GM11168 (cell line): ENCODE measurements at regions not wholly inside any gene's neighbourhood (a gene's known extent, or its start where the extent isn't known, plus 50 kb on each side); places are given as distances from the start of the nearest gene placed in this dataset.

Source experiments
- in situ Hi-C: fragments of 300-500 bp; cut with MboI; formaldehyde crosslinking; loops from one replicate; pipeline ENCODE4 v1.12.0; 2022; ENCODE audit warnings: low sequenced_read_pairs; ENCODE audit not compliant: unreplicated experiment

DNA sequence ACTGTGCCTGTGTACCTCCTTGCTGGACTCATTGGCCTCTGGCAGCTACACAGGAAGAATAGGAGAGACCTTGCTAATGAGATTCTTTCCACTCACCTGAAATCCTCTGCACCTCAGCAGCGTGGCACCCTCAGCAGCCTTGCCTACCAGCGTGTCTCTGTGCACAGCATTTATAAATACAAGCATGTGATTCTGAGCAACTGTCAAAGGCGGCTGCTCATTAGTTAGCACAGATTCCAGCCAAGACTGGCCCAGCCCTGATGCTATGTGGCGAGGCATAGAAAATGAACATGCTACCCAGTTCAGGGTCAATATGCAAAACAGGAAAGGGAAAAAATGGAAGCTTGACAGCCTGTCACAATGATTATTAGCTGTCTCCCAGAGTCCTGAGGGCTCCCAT, 298.0 kb downstream of the C4orf33 start:
- in situ Hi-C loops, result no loop called here

DNA sequence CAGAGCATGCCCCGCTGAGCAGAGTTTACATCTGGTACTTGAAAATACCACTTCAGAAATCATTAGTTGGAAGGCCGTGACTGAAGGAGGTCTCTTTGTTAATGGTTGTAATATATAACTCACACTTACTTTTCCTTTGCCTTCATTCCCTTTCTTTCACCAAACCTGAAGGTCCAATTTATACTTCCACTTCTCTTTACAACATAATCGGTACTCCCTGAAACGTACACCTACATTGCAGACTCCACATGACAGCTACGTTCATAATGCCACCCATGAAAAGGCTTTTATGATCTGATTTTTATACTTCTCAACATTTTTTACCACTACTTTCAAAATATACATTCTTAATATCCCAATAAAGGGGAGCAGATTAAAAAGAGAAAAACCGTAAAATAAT, 298.7 kb downstream of the C4orf33 start:
- in situ Hi-C loops, result no loop called here

GRCh38 chr4:129403848-129404247, 307.9 kb downstream of the C4orf33 start:
- in situ Hi-C loops, result no loop called here

DNA sequence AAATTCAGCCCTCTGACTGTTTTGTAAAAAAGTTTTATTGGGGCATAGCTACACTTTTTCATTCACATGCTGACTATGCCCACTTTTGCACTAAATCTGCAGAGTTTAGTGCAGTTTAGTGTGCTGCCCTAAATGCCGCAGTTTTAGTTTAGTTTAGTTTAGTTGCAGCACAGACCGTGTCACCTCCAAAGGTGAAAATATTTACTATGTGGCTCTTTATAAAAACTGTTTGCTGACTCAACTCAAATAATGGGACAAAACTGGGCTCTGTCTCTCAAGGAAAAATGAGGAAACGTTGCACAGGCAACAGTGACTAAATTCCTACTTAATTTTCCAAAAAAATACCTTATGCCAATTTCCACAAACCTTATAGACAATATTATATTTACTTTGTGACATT, 314.2 kb downstream of the C4orf33 start:
- in situ Hi-C loops, result no loop called here

DNA sequence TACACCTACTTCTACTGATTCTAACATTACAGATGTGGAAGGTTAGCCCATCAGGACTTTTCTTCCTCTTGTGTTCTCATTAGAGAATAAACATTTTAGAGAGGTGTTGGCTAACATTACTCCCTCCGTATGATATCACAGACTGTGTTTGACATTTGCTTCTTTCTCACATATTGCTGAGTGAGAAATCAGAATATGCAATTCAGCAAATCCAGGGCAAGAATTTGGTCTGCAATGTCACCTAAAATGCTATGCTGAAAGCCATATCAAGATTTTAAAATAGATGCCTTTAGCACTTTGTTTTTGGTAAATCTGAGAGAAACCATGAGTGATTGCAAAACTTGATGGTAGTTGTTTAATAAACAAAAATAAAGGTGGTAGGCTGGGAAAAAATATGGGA, 319.1 kb downstream of the C4orf33 start:
- in situ Hi-C loops, result no loop called here

DNA sequence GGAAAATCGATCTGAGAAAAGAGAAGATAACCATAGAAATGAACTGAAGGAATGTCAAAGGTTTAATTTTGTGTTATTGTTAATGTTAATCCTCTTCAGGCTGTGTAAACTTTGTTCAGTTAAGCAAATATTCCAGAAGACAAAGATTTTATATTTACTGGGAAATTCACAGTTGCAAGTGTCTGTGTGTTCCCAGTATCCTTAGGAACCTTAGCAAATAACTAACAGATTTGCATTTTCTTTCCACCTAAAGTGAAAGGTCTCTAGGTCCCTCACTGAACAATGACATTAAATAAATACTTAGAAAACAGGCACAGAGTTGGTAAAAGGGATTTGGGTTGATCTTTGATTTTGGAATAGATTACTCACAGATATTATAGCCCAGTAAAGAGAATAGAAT, 324.7 kb downstream of the C4orf33 start:
- in situ Hi-C loops, result no loop called here

- in situ Hi-C loops, result no loop called here
These were observed 326.3 kb downstream of the C4orf33 start for GRCh38 chr4:129422277-129422676.

DNA sequence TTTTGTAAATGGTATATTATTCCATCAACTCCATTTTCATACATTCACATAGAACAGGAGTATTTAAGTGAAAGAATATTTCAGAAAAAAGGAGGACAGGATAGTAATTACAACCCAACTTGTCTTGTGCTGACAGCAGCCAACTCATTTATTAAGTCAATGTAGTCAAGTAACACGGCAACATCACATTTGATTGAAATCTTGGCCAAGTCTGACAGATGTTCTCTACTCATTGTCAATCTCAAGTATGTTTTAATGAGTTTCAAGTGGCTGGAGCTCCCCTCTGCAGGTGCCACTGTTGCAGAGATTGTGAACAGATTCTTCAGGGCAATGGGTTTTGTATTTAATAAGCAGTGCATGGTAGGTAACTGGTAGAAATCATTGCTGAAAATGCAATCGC, 332.5 kb downstream of the C4orf33 start:
- in situ Hi-C loops, result no loop called here

DNA sequence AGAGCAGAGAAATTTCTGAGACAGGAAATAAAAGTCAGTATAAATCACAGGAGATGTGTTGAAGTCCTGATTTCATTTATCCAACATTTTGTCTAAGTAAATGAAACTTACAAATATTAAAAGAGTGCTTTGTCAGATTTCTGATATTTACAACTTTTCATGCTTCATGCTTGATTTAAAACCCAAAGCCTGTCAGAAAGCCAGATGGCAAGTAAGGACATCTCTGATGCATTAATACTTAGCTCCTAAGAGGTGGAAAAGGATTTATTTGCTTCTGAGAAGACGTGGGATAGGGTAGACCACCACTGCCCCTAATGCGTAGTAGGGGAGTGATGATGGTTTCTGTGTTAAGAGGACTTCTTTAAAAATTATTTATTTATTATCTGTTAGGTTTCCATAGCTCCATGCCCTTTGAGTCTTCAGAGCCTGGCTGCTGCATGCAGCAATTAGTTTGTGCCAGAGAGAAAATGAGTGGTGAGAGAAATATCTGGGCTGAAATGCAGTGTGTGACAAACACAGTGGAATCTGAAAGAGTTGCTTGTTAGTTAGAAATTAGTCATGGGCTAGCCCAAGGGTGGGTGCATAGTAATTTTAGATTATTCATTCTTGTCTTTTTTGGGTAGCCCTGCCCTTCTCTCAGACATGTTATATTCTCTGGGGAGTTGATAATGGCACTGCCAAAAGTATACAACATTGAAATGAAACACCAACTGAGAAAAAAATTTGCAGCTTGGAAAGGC, 333.8 kb downstream of the C4orf33 start:
- in situ Hi-C loops, result no loop called here

GRCh38 chr4:129437347-129437746, 341.4 kb downstream of the C4orf33 start:
- in situ Hi-C loops, result no loop called here

DNA sequence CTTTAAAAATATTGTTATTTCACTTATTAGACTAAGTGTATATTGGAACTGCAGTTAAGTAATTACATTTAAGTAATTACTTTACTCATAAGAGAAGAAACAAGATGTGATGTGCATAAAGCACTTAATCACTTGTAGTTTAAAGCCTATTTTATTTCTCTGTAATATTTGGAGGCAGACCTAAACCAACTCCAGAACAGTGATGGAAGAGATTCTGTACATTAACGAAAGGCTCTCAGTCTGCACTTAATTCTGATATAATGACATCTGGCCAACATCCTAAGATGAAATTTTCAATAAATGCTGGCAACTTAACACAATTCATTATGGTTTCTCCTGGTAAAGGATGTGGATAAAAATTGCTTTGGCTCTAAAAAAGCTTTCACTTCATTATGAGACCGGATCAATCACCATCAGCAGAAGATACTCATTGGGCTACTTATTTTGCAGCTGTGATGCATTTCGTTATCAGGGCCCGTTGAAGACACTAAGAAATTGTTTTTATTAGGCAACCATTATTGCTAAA, 342.6 kb downstream of the C4orf33 start:
- in situ Hi-C loops, result no loop called here

DNA sequence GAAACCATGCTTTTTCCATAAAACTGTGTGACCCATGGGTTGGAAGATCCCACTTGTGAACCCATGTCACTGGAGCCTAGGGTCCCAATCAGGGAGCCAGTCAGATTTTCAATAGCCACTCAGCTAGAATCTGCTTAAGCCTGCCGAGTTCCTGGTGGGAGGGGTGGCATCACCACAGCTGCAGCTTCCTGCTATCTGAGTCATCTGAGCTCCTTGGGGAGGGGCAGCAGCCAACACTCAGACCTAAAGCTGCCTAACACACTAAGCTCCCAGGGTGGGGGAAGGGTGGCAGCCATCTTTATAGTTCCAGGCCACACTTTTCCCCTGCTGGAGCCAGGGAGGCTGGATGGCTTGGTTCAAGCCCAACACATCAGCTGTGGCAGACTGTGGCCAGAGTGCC, 350.1 kb downstream of the C4orf33 start:
- in situ Hi-C loops, result no loop called here

DNA sequence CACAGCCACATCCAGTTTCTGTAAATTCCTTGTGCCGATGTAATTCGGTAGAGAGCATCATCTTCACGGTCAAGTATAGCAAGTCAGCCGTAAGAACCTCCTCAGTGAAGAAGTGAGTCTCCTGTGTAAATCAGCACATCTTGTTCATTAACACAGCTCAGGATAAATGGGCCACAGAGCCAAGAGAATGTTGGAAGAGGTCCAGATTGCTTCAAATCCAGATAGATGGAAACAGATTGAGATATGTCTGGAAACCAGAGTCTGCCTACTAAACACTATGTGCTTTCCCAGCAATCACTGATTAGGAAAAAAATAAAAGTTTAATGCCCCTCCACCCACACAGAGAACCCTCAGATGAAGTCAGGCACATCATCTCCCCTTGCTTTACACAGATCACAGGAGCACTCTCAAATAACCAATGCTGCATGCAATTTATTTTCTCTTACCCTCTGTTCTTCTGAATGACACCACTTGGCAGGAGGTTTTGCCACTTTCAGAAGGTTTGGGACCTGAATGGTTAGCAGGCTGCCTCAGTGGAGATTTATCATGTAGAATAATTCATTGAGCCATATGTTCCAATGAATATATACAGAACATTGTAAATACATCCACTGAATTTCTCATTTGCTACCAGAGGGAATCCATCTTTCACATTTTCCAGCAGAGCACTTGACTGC, 357.7 kb downstream of the C4orf33 start:
- in situ Hi-C loops, result no loop called here

DNA sequence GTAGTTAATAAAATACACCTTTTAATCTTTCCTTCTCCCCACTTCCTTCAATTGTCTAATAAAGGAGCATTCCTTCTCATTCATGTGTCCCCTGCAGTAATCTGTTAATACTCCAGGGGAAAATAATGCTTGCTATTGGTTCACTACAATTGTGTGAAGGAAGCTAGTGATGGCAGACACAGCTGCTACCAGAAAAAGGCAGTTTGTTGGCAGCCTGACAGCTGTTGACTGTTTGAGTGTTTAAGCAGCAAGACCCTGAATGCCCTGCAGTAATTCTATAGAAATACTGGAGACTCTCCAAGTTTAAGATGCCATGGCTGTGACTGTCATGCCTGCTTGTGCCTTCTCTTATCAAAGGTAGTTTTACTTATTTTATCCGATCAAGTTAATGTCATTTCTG, 359.5 kb downstream of the C4orf33 start:
- in situ Hi-C loops, result no loop called here

GRCh38 chr4:129468624-129469023, 372.7 kb downstream of the C4orf33 start:
- in situ Hi-C loops, result no loop called here

- in situ Hi-C loops, result no loop called here
These were observed 378.7 kb downstream of the C4orf33 start for GRCh38 chr4:129474698-129475097.

- in situ Hi-C loops, result no loop called here
These were observed 385.2 kb downstream of the C4orf33 start for GRCh38 chr4:129481107-129481506.

- in situ Hi-C loops, result no loop called here
These were observed 392.5 kb downstream of the C4orf33 start for GRCh38 chr4:129488427-129488826.

- in situ Hi-C loops, result no loop called here
These were observed 394.6 kb downstream of the C4orf33 start for GRCh38 chr4:129490516-129490915.

DNA sequence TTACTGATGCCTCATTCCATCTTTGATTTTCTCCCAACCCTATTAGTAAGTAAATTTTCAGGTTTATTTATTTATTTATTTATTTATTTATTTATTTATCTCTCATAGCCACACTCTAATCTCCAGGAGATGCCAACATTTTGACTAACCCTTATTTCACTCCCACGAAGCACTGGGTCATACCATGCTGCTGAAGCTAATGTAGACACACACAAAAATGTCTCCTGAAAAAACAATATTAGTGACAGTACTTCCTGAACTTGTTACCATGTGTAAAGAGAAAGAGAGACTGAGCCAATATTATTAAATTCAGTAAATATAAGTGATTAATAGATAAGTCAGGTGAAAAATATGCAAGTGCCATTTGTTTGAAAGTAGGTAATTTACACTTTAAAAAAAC, 402.7 kb downstream of the C4orf33 start:
- in situ Hi-C loops, result no loop called here

- in situ Hi-C loops, result no loop called here
These were observed 418.9 kb downstream of the C4orf33 start for GRCh38 chr4:129514852-129515251.

DNA sequence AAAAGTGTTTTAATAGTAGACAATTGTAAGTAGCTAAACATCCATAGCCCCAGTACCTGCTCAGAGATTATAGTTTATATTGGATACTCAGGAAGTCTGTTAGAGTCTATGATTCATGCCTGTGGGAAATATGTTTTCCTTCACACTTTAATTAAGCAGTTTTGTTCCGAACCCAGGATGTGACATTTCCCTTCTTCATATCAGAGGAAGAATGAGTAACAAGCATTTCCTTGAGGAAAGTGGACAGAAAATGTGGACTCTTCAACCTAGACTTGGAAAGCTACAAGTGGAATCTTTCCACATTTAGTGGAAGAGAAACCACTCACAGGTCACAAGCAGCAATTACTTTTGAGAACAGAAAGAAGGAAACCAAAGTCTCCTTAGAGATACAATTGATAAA, 419.4 kb downstream of the C4orf33 start:
- in situ Hi-C loops, result no loop called here
